SK-N-SH (cell line): ENCODE measurements at regions not wholly inside any gene's neighbourhood (a gene's known extent, or its start where the extent isn't known, plus 50 kb on each side); places are given as distances from the start of the nearest gene placed in this dataset.

Experiments
- CTCF ChIA-PET: fragments of 300-600, 350-600 bp; formaldehyde crosslinking; extraction: SDS; loops from one replicate; lab custom pipeline; 2021; lab: Yijun Ruan, JAX
- POLR2A ChIA-PET: fragments of 350-600 bp; sonication (Branson Sonifier 250); formaldehyde crosslinking; extraction: SDS; loops from one replicate; lab custom pipeline; 2020; ENCODE audit warnings: antibody characterized with exemption, inconsistent platforms; lab: Yijun Ruan, JAX
- DNase-seq: peaks from one replicate; pipeline ENCODE4 v3.0.0; 2012
- H2AFZ ChIP-seq: fragments of 200-600 bp; sonication (generic); 2 replicates; pipeline ENCODE4 v1.8.1; 2016; ENCODE audit warnings: antibody characterized with exemption, mild to moderate bottlenecking, low read depth
- H3F3A ChIP-seq: fragments of 200-600 bp; sonication (generic); replicated peaks from 2 replicates; pipeline ENCODE3; 2016; ENCODE audit warnings: antibody characterized with exemption, mild to moderate bottlenecking; ENCODE audit not compliant: insufficient read depth
- H3K27ac ChIP-seq, 2 experiments: fragments of 200-500 bp in 1 of 2; fragments of 200-600 bp in 1 of 2; sonication (Bioruptor generic) in 1 of 2; sonication (generic), shearing (Covaris generic) in 1 of 2; 2 replicates each; pipeline versions ENCODE4 v1.5.1 to v1.6.1; 2014 to 2016; ENCODE audit warnings: low read depth in 2 of 2, inconsistent platforms in 1 of 2, low read length in 1 of 2, mild to moderate bottlenecking in 1 of 2, mixed read lengths in 1 of 2
- H3K27me3 ChIP-seq: fragments of 200-600 bp; sonication (generic), shearing (Covaris generic); 2 replicates; pipeline ENCODE4 v1.6.1; 2016; ENCODE audit warnings: mixed run types; ENCODE audit not compliant: insufficient read depth
- H3K36me3 ChIP-seq, 2 experiments: fragments of 200-500 bp in 1 of 2; fragments of 200-600 bp in 1 of 2; sonication (Bioruptor generic) in 1 of 2; sonication (generic) in 1 of 2; replicated peaks in 1 of 2; 2 replicates each; pipeline versions ENCODE3 to v1.5.1; 2014 to 2016; ENCODE audit warnings: low read length in 1 of 2, mild to moderate bottlenecking in 1 of 2; ENCODE audit not compliant: insufficient read depth in 2 of 2, control insufficient read depth in 1 of 2
- H3K4me1 ChIP-seq, 2 experiments: fragments of 200-500 bp in 1 of 2; fragments of 200-600 bp in 1 of 2; sonication (Bioruptor generic) in 1 of 2; sonication (generic), shearing (Covaris generic) in 1 of 2; 2 replicates each; pipeline versions ENCODE4 v1.5.1 to v1.6.1; 2014 to 2016; ENCODE audit warnings: low read depth in 1 of 2, low read length in 1 of 2, mixed run types in 1 of 2; ENCODE audit not compliant: insufficient read depth in 2 of 2, control insufficient read depth in 1 of 2
- H3K4me2 ChIP-seq: fragments of 200-600 bp; sonication (generic), shearing (Covaris generic); 2 replicates; pipeline ENCODE4 v1.6.1; 2017; ENCODE audit warnings: mixed run types
- H3K4me3 ChIP-seq, 2 experiments: fragments of 200-500 bp in 1 of 2; fragments of 200-600 bp in 1 of 2; sonication (Bioruptor generic) in 1 of 2; sonication (generic), shearing (Covaris generic) in 1 of 2; 2 replicates each; pipeline versions ENCODE4 v1.5.1 to v1.8.1; 2014 to 2016; ENCODE audit warnings: low read depth in 2 of 2, inconsistent platforms in 1 of 2, low read length in 1 of 2, mild to moderate bottlenecking in 1 of 2, mixed read lengths in 1 of 2, moderate library complexity in 1 of 2
- H3K79me2 ChIP-seq: fragments of 200-600 bp; sonication (generic); 2 replicates; pipeline ENCODE4 v1.8.1; 2017; ENCODE audit warnings: mild to moderate bottlenecking; ENCODE audit not compliant: insufficient read depth
- H3K9ac ChIP-seq: fragments of 200-600 bp; sonication (generic); 2 replicates; pipeline ENCODE4 v1.6.1; 2017; ENCODE audit warnings: mixed run types
- H3K9me2 ChIP-seq: fragments of 200-600 bp; sonication (generic); 2 replicates; pipeline ENCODE4 v1.6.1; 2017; ENCODE audit warnings: mixed run types
- H3K9me3 ChIP-seq: fragments of 200-600 bp; sonication (generic); 2 replicates; pipeline ENCODE4 v1.6.1; 2017; ENCODE audit warnings: mixed run types, mild to moderate bottlenecking, moderate library complexity
- H4K20me1 ChIP-seq: fragments of 200-600 bp; sonication (generic); 2 replicates; pipeline ENCODE4 v1.6.1; 2017; ENCODE audit warnings: mild to moderate bottlenecking, mixed run types; ENCODE audit not compliant: insufficient read depth
- ELF1 ChIP-seq: IDR thresholded peaks from 2 replicates; pipeline ENCODE4 v1.4.0; 2012
- FOSL2 ChIP-seq: IDR thresholded peaks from 2 replicates; pipeline ENCODE4 v1.4.0; 2012; ENCODE audit warnings: low read depth, mild to moderate bottlenecking, moderate library complexity, borderline replicate concordance
- FOXJ3 ChIP-seq: sonication (generic); formaldehyde crosslinking; IDR thresholded peaks from 2 replicates; pipeline ENCODE4 v1.5.1; 2020; ENCODE audit warnings: mild to moderate bottlenecking, missing genetic modification reagents
- NFIC ChIP-seq: IDR thresholded peaks from 2 replicates; pipeline ENCODE4 v1.4.0; 2012; ENCODE audit warnings: borderline replicate concordance
- RXRA ChIP-seq: IDR thresholded peaks from 2 replicates; pipeline ENCODE4 v1.4.0; 2012; ENCODE audit warnings: low read depth, mild to moderate bottlenecking, borderline replicate concordance
- SIN3A ChIP-seq: IDR thresholded peaks from 2 replicates; pipeline ENCODE4 v1.6.1; 2012; ENCODE audit warnings: low read depth, mild to moderate bottlenecking, low read length, moderate library complexity, borderline replicate concordance
- TAF1 ChIP-seq: IDR thresholded peaks from 2 replicates; pipeline ENCODE4 v1.6.1; 2012; ENCODE audit warnings: low read depth, mild to moderate bottlenecking, low read length, moderate library complexity, borderline replicate concordance
- WGBS: methylation state at CpG from one replicate; pipeline ENCODE4 v1.1.6; 2017; ENCODE audit warnings: low lambda C conversion rate; 5-methylcytosine and 5-hydroxymethylcytosine counted together
- TF ChIP-seq, protein P1 (sequence below): fragments of 150-350 bp; IDR thresholded peaks from 2 replicates; pipeline ENCODE4 v1.6.1; 2016; ENCODE audit warnings: mild to moderate bottlenecking, low read depth, low read length
- TF ChIP-seq, protein P2 (sequence below): IDR thresholded peaks from 2 replicates; pipeline ENCODE4 v1.4.0; 2012; ENCODE audit warnings: low read depth, borderline replicate concordance
- TF ChIP-seq, protein P3 (sequence below): IDR thresholded peaks from 2 replicates; pipeline ENCODE4 v1.4.0; 2012; ENCODE audit warnings: low read depth, borderline replicate concordance

DNA sequence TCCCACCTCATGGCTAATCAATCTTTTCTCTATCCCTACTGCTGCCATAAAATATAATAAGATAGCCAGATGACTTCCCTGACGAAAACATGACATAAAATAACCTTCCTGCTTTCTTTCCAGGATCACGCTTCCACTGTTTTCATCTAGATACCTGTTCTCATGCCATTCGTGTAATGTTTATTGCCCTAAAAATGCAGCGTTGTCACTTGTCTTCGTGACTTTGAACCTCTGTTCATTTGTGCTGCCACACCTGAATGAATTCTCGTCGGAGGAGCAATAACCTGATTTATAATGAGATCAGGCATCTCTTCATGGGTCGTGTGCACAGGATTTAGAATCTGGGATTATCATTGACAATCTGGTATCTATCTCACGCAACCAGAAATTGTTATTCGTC is 1401.9 kb downstream of the CDH11 start:
- ChIA-PET CTCF (interaction anchor here (0.8 kb wide), 1 partner anchor 23 kb away, joined by 4 read pairs; no protein-coding TSS in a partner anchor), POLR2A (no interaction called here)
- no peaks in the 10 kb centered on the region for H3K9me3 ChIP-seq
- H3K4me3 ChIP-seq: no peak overlapping the region
- WGBS: 76% methylated on average over 10 of the region's 10 CpGs
- H3K9ac ChIP-seq: no peak overlapping the region
- DNase-seq: no peak
- no peaks in the 10 kb centered on the region for H3K36me3 ChIP-seq
- no peaks in the 10 kb centered on the region for H3K27me3 ChIP-seq
- H2AFZ ChIP-seq: no peak overlapping the region
- no peaks in the 10 kb centered on the region for H4K20me1 ChIP-seq
- no peak overlapping the region for H3K27ac ChIP-seq
- TF ChIP-seq, protein P1, sequence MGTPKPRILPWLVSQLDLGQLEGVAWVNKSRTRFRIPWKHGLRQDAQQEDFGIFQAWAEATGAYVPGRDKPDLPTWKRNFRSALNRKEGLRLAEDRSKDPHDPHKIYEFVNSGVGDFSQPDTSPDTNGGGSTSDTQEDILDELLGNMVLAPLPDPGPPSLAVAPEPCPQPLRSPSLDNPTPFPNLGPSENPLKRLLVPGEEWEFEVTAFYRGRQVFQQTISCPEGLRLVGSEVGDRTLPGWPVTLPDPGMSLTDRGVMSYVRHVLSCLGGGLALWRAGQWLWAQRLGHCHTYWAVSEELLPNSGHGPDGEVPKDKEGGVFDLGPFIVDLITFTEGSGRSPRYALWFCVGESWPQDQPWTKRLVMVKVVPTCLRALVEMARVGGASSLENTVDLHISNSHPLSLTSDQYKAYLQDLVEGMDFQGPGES: no peak
- TF ChIP-seq ELF1 (no peak), RXRA (no peak), NFIC (no peak), FOXJ3 (CRISPR knock-in tag) (no peak)
- TF ChIP-seq, protein P2, sequence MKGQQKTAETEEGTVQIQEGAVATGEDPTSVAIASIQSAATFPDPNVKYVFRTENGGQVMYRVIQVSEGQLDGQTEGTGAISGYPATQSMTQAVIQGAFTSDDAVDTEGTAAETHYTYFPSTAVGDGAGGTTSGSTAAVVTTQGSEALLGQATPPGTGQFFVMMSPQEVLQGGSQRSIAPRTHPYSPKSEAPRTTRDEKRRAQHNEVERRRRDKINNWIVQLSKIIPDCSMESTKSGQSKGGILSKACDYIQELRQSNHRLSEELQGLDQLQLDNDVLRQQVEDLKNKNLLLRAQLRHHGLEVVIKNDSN: no peak
- TF ChIP-seq, protein P3, sequence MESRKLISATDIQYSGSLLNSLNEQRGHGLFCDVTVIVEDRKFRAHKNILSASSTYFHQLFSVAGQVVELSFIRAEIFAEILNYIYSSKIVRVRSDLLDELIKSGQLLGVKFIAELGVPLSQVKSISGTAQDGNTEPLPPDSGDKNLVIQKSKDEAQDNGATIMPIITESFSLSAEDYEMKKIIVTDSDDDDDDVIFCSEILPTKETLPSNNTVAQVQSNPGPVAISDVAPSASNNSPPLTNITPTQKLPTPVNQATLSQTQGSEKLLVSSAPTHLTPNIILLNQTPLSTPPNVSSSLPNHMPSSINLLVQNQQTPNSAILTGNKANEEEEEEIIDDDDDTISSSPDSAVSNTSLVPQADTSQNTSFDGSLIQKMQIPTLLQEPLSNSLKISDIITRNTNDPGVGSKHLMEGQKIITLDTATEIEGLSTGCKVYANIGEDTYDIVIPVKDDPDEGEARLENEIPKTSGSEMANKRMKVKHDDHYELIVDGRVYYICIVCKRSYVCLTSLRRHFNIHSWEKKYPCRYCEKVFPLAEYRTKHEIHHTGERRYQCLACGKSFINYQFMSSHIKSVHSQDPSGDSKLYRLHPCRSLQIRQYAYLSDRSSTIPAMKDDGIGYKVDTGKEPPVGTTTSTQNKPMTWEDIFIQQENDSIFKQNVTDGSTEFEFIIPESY: no peak
- no peak overlapping the region for H3K4me2 ChIP-seq
- H3K79me2 ChIP-seq: no peaks in the 10 kb centered on the region
- no peaks in the 10 kb centered on the region for H3K4me1 ChIP-seq
- H3F3A ChIP-seq: no peaks in the 10 kb centered on the region
- no peaks in the 10 kb centered on the region for H3K9me2 ChIP-seq

DNA sequence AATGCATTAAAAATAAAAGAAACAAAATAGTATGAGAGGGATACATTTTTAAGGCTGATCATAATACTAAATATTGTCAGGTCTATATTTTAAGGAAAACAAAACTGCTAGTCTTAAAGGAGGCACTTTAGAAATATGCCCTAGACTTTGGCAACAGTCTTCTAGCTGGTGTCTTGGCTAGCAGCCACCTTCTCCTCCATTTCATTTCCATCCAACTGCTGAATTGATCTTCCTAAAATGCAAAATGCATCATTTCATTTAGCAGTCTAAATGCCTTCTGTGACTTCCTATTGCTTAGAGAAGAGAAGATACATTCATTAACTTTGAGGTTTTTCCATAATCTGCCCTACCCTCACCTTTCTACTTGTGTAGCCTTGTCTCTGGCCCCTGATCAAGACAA is 1404.1 kb downstream of the CDH11 start:
- Histone ChIP-seq H4K20me1 (no peaks in the 10 kb centered on the region), H3K4me2 (no peak overlapping the region), H3K9ac (no peak overlapping the region), H3K27ac (no peak overlapping the region), H3K9me3 (no peaks in the 10 kb centered on the region), H2AFZ (0 out of 2 replicates have a peak overlapping the region, but pooled peaks have one; percentile 49), H3K4me3 (no peak overlapping the region), H3K4me1 (no peaks in the 10 kb centered on the region), H3F3A (no peaks in the 10 kb centered on the region), H3K79me2 (no peaks in the 10 kb centered on the region), H3K9me2 (no peaks in the 10 kb centered on the region), H3K27me3 (no peaks in the 10 kb centered on the region), H3K36me3 (no peaks in the 10 kb centered on the region)
- DNase-seq: no peak
- ChIA-PET CTCF (interaction anchor here (1.1 kb wide), 1 partner anchor 17 kb away, joined by 5 read pairs; no protein-coding TSS in a partner anchor), POLR2A (no interaction called here)
- TF ChIP-seq TAF1: no peak
- no peak for TF ChIP-seq SIN3A
- no peak for TF ChIP-seq FOSL2
